Heart left ventricle (tissue), 13 donors: ENCODE measurements at regions not wholly inside any gene's neighbourhood (a gene's known extent, or its start where the extent isn't known, plus 50 kb on each side); places are given as distances from the start of the nearest gene placed in this dataset.

Source experiments
- POLR2A ChIP-seq, 2 donors: fragments of 450-650 bp; IDR thresholded peaks; one replicate each; pipeline ENCODE4 v1.6.1; 2017; ENCODE audit warnings: antibody characterized with exemption in 2 of 2, mild to moderate bottlenecking in 2 of 2, moderate library complexity in 2 of 2
- TF ChIP-seq, protein P1 (sequence below), 12 donors: fragments of 200-600 bp; sonication (generic) in 4 of 12; IDR thresholded peaks; one replicate each; pipeline versions ENCODE4 v1.5.0 to v1.8.0; 2018 to 2022; ENCODE audit warnings: antibody characterized with exemption in 12 of 12, mild to moderate bottlenecking in 5 of 12
- donor health status: ischemic (EF 13 %, LVEDD 7.1; RV severe dilation, severe dysfunction).
- donor health status: DM: no; HTN: yes; CAD: no.
- donor health status: DM: no; HTN: no; CAD: no.
- donor health status: ischemic (EF 25% LVEDD 6.9; RV normal size, moderate dysfunction).
- donor health status: ischemic (EF 25% LVEDD 5.7; RV mildly dilated, moderate dysfunction).
- donor health status: ischemic (EF 35%, LVEDD 5.7; RV mildly dilated, moderate dysfunction).
- donor health status: nonischemic (EF 11% LVEDD 7.7; RV severe dilation, severe dysfunction).
- donor health status: DM: yes; HTN: yes; CAD: no.
- donor health status: PGD.
- donor health status: ischemic (EF 29% LVEDD 5.4; RV normal size, mild dysfunction).
- donor health status: nonischemic (EF 23%, LVEDD 6.1; RV moderate dilation, normal function).

DNA sequence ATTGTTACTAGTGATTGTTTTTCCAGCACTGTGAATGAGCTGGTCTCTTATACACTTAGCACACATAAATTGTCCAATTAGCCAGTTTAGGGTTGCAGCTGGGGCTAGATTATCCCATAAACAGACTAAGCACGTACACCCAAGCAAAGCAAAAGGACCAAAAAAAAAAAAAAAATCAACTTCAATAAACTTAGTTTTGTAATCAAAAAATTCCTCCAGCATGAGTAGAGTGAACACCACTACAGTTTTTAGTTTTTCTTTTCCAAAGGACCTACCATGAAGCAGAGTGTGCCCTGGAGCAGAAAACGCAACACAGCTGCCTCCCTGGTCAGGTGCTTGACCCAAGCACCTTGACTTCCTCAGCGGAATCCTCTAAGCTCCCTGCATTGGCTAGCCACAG is 249.4 kb upstream of the SLC14A2 start:
- TF ChIP-seq, protein P1, sequence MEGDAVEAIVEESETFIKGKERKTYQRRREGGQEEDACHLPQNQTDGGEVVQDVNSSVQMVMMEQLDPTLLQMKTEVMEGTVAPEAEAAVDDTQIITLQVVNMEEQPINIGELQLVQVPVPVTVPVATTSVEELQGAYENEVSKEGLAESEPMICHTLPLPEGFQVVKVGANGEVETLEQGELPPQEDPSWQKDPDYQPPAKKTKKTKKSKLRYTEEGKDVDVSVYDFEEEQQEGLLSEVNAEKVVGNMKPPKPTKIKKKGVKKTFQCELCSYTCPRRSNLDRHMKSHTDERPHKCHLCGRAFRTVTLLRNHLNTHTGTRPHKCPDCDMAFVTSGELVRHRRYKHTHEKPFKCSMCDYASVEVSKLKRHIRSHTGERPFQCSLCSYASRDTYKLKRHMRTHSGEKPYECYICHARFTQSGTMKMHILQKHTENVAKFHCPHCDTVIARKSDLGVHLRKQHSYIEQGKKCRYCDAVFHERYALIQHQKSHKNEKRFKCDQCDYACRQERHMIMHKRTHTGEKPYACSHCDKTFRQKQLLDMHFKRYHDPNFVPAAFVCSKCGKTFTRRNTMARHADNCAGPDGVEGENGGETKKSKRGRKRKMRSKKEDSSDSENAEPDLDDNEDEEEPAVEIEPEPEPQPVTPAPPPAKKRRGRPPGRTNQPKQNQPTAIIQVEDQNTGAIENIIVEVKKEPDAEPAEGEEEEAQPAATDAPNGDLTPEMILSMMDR (IDR thresholded peaks at IDR 0.05), result no peak
- TF ChIP-seq POLR2A (IDR thresholded peaks at IDR 0.05), result no peak
